ENCODE measurements at regions not wholly inside any gene's neighbourhood (a gene's known extent, or its start where the extent isn't known, plus 50 kb on each side); places are given as distances from the start of the nearest gene placed in this dataset.

DNA sequence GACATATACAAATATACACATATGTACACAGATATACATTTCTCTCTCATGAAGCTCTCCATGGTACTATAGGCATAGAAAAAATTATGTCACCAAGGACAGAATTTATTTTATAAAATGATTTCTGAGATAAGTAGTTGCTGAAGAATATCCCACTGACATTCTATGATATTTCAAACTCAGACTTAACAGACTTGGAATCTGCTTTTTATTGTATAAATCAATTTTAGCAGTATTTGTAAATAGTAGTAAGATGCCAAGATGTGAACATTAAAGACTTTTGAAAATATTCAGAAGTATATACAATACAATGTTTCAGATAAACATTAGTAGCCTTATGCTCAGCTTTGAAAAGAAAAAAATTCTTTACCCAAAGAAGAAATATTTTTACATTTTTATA is 107.4 kb upstream of the ARGLU1 start:
- TF ChIP-seq CTCF (IDR thresholded peaks at IDR 0.05): no peak
- TF ChIP-seq POLR2A (IDR thresholded peaks at IDR 0.05): no peak
- no peak for TF ChIP-seq POLR2AphosphoS5 (IDR thresholded peaks at IDR 0.05)
- no peak for TF ChIP-seq EP300 (IDR thresholded peaks at IDR 0.05)
